ENCODE measurements at regions not wholly inside any gene's neighbourhood (a gene's known extent, or its start where the extent isn't known, plus 50 kb on each side); places are given as distances from the start of the nearest gene placed in this dataset.

DNA sequence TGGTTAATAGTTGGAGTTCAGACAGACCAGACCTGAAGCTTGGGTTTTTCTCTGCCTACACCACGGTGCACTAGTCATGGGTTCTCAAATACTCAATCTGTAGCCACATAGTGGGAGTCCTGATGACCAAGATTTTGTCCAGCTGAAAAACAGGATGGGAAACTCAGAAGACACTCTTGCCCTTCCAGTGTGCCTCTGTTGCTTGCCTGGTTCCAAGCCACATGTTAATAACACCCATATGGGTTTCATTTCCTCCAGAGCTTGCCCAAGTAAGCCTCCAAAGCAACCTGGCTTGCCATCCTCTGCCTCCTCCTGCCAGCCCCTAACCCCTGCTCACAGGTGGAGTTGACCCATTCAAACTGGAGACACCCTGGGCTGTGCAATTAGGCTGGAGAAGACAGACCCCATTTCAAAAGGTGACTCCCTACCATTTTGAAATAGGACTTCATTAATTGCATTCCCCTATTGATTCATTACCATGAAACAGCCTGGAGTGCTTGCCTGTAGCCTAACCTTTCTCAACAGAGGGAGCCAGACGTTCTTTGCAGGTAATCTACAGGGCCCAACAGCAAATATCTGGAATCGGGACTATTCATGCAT is 108.0 kb upstream of the HABP2 start:
- no peak for DNase-seq

DNA sequence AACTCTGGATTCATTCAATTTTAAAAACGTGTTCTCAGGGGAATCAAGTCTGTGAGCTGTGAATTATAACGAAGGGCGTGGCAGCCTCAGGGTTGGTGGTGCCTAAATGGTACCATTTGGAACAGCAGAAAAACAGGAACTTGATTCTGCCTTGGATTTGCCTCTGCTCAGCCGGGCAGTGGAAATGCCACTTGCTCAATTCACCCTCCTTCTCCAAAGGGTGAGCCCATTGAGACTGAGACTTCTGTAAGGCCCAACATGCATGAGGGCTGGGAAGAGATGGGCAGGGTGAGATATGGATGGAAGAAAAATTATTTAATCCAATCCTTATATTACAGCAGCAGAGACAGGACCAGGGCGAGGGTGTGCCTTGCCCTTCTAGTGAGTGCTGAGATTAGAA is 107.1 kb upstream of the HABP2 start:
- no peak for DNase-seq

DNA sequence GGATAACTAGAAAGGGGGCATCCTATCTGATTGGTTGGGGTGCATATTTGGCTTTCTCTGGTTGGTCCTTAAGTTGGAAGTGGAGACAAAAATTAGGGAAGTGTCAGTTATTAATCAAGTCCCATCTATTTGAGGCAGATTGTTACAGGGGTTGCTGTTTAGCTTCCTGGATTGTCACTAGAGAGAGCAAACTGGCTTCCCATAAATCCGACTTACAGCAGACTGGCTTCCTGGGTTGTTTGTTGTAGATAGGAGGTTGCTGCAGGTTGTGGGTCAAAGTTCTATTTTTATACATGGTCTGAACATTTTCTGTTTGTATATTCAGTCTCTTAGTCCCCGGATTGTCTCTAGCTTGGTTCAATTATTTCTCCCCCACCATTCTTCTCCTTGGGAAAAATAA is 106.1 kb upstream of the HABP2 start:
- no peak for DNase-seq

DNA sequence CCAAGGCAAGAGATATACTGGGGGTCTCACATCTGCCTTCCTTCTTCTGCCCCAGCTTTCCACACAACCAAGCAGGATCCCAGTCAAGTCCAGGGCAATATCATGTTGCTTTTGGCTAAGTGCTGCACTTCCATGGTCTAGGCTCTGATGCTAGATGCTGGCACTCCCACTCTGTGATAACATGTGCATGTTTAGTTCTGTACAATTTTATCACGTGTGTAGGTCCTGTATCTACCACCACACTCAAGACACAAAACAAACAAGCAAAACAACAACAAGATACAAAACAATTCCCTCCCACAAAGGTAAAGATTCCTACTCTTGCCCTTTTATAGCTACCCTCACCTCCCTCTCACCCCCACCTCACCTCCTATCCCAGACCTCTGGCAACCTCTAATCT is 105.6 kb upstream of the HABP2 start:
- DNase-seq, result no peak

DNA sequence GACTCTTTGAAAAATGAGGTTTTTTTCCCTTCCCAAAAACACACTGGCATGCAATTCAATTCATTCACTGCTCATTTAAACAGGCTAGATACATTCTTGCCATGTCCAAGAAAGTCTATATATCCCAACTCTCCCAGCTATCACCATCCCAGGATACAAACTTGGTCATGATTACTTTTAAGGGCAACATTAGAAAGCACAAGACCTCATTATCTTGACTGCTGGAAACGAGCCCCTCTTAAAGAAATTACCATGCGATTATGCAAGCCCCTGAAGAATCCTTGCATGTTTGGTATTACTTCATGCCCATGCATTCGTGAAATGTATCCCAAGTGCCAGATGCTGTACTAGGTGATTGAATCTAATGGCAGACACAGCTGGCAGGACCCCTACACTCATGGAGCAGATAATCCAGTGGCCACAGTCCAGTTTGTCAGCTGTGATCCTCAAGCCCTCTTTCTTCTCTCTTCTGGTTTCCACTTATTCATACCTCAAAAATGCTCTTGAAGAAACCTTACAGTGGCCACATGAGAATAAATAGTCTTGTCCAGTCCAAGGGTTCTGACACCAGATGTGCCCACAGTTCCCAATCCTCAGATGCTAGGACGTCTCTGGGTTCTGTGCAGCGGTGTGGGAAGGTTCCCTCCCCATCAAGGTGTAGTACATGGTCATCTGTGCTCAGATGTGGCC is 103.7 kb upstream of the HABP2 start:
- no peak for DNase-seq

DNA sequence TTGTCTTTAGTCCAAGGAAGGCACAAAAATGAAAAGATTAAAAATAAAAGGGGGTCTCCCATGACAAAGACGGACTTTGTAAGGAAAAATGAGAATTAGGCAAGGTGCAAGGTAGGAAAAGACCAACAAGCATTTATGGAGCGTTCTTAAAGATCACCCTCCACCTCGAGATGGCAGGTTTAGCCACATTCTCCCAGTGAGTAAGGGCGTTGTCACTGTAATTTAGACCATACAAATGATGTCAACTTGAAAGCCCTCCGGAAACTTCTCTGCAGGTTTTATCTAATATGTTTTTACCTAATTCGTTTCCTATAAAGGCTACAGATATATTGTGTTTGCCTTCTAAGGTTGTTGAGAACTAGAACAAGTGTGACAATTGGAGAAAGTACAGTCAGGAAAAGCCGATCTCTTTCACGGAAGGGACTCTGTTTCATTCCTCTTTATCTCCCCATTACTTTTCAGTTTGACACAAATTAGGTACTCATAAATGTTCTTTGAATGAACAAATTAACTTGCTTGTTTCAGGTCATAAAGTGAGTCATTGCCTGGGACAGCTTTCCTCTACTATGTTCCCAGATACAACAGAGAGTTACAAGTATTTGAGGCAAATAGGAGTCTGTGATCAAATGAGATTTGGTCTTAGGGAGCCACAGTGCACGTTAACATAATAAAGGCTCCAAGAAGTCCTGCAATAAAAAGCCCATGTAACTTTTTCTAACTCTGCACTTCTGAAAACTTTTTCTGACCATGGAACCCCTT is 102.6 kb upstream of the HABP2 start:
- DNase-seq, result no peak

DNA sequence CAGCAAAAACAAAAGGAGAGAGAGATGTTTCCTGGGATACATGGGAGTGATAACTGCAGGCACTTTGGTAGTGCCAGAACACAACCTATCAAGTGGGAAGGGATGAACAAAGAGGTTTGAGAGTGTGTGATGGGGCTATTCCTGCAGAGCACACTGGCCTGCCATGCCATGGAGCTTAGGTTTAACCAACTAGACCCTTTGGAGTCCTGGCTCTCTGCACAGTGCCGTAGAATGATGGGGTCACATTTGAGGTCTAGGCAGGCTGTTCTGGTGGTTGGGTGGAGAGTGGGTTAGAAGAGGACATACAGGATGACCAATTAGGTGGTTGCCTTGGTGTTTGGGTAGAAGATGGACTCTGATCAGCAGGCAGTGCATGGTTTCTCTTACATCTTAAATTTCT is 101.9 kb upstream of the HABP2 start:
- no peak for DNase-seq

DNA sequence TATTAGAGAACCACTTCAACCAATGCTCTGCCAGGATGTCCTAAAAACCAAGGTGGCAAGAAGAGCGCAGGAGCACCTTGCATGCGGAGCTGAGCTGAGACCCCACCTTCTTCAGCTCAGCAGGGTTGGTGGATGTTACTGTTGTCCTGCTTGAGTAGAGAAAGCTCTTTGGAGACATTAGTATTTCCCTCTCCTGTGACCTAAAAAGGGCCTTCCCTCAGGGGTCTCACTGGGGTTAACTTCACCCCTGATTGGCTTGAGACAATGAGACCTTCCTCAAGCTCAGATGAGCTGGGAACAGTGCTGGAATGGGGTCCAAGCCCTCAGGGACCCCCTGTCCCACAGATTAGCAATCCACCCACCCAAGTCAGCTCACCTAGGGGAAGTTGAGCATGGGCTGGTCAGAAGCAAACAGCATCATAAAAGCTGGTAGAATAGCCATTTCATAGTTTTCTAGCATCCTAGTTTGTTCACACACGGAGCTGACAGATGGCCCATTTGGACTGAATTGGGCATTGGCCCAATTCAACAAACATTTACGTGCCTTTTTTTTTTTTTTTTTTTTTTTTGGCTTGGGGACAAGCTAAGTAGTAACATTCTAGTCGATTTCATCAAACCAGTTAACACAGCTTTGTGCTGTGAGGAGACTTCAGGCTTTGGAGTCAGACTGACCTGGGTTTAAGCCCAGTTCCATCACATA is 100.6 kb upstream of the HABP2 start:
- no peak for DNase-seq

DNA sequence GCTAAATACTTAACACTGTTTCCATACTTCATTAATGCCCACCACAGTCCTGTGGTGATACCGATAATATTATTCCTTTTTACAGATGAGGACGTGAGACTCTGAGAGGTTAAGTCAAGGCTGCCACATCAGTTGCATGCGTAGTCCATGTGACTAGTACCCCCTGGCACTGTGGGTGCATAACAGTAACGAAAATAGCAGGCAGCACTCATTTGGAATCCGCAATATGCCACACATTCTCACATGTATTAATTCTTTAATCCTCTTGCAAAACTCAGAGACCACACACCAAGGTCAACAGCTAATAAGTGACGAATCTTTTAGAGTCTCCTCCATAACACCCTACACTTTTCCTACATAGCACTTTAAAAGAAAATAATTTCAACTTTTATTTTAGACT is 99.5 kb upstream of the HABP2 start:
- no peak for DNase-seq

DNA sequence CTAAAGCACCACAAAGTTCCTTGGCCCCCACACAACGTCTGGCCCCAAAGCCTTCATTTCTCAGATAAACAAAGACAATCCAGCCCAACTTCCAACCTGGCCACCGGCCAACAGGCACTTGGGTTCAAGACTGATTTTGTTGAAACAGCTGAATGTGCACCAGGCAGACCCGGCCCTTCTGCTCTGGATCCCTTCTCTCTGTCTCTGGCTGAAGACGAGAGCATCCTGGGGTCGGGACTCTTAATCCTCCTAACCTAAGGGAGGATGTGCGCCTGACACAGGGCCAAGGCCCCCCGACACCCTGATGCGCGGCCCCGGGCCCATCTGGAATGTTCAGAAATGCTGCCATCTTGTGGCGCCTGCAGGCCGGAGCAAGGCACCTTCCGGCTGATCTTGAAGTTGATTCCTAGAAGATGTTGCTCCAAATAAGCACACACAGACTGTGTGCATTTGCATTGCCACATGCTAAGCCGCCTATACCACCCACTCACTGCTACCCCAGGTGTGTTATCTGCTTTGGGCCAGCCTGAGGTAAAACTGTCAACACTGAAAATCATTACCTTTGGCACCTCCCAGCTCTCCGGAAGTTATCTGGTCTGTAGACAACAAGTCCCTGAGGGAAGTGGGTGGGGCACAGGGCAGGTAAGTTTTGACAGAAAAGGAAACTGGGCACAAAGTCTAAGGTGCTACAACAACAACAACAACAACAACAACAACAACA is 98.4 kb upstream of the HABP2 start:
- no peak for DNase-seq

DNA sequence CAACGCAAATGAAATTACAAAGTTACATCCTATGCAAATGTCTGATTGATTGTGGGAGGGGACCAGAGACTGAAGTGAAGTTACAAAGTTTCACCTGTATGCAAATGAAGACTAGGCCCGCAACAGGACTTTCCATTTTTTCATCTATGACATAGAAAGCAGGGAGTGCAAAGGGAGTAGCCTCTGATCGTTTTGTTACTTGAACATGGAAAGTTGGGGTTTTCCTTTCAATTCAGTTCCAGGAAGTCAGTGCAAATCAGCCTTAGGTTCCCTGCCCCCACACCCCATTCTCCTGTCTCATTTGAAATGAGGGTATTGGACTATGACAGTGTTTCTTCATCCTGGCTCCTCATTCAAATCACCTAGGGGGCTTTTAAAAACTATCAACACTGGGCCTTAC is 96.9 kb upstream of the HABP2 start:
- no peak for DNase-seq

DNA sequence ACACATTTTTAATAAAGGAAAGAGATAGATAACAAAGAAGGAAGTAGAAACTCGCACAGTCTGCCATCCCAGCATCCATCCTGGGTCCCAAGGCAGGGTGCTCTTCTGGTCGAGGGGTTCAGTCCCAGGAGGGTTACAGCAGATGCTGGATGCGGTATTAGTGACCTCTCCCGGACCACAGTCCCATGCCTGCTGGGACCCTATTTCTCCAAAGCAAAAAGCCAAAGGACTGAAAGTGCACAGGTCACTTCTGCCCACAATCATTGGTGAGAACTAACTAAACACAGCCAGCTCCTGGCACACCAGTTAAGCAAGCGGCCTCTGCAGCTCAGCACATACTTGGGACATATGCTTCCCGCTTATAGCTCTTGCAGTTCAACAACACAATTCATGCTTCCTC is 96.1 kb upstream of the HABP2 start:
- no peak for DNase-seq

DNA sequence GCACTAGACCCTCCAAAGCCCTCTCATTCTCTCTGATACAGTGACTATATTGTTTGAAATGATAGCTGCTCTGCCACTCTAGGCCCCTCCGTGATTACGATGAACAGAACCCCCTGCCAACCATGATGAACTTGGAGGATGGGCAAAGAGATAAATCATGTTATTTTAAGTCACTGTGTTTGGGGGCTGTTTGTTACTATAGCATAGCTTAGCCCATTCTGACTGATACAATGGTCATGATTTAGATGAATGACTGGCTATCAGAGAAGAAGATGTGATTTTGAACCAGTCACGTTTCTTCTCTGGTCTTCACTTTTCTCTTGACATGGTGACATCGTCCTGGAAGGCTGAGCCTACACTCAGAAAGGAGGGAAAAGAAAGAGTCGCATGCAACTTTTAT is 95.4 kb upstream of the HABP2 start:
- no peak for DNase-seq

DNA sequence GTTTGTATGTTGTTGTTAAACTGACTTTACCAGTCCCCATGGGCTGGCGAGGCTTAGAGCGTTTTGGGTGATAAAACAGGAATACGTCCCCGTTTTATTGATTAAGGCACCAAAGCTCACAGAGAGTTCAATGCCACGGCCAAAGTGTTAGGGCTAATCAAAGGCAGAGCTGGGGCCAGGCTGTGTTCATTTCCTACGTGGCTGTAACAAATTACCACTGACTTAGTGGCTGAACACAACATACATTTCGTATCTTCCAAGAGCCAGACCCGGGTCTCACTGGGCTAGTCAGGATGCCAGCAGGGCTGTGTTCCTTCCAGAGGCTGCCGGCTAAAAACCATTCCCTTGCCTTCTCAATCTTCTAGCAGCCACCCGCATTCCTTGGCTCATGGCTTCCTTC is 94.4 kb upstream of the HABP2 start:
- no peak for DNase-seq

DNA sequence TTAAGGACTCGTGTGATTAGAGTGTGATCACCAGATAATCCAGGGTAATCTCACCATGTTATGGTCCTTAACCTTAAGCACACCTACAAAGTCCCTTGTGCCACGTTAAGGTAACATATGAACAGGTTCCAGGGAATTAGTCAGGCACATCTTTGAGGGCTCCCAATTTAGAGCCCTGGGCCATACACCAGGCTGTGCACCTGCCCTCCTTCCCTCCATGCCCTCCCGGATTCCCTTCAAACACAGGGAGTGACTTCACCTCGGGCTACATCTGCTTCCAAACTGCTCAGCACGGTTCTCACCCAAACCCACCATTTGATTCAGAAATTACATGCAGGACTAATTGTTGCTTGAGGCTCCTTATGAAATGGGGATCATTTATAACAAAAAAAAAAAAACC is 93.9 kb upstream of the HABP2 start:
- DNase-seq, result no peak

DNA sequence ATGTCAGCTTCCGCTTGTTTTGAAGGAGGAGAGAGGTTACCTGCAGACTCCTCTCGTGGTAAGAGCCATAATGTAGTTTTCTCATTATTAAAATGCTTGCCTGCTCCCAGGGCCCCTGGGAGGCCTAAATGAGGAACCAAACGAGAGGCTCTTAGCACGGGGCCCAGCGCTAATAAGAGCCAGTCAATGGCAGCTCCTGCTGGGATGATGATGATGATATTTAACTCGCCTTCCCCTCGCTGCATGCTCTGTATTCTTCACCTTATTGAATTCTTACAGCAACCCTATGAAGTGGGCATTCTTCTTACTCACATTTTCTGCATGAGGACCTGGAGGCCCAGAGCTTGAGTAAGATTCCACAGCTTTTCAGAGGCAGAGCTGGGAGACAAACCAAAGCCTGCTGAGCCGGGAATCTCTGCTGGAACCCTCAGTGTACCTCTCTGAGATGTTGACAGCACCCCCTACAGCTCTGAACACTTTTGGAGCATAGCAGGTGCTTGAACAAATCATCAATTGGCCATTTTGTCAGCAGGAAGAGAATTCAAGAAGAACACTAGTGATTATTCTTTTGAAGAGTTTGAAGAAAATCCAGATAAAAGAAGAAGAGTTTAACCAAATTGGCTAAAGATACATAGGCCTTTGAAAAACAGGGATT is 93.1 kb upstream of the HABP2 start:
- no peak for DNase-seq

DNA sequence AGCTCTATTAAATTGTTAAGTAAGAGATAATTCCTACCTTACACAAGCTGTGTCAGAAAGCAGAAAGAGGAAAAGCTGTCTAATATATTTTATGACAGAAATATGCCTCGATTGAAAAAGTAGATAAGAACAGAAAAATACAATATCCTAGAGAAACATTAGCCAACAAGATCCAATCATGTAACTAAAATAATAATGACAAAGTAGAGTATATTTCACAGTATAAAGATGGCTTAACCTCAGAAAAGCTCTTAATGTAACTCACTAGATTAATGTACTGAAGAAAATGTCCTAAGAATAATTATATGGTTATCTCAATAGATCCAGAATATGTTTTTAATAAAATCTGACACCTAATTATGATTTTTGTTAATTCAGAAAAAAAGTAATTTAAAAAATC is 89.8 kb upstream of the HABP2 start:
- DNase-seq, result no peak

DNA sequence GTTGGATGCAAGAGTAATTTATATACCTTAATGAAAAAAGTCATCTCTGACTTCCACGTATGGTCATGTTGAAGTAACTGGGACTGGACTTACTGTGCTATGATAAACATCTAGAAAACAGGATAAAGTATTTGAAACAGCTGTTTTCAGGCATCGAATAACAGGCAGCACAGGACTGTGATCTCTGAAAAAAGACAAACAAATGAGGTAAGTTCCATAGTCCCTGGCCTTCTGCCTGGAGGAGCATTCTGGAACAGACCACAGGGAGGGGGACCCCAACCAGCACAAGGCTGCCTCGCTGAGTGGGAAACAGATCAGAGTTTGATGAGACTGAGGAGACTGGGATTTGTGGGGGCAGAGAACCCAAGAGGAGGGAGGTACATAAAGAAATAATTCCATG is 89.1 kb upstream of the HABP2 start:
- DNase-seq, result no peak

DNA sequence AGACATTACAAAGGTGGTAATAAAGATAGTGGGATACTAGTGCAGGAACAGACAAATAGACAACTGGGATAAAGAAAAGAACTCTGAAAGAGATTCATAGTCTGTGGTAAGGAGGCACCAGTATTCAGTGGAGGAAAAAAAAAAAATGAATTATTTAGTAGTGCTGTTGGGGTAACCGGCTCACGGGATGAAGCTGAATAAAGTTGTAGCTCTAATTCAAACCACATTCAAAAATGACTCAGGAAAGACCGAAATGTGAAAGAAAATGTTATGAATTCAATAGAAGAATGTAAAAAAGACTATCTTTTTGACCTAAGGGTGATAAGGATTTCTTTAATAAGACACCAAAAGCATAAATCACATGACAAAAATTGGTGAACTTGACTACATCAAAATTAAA is 83.1 kb upstream of the HABP2 start:
- no peak for DNase-seq

DNA sequence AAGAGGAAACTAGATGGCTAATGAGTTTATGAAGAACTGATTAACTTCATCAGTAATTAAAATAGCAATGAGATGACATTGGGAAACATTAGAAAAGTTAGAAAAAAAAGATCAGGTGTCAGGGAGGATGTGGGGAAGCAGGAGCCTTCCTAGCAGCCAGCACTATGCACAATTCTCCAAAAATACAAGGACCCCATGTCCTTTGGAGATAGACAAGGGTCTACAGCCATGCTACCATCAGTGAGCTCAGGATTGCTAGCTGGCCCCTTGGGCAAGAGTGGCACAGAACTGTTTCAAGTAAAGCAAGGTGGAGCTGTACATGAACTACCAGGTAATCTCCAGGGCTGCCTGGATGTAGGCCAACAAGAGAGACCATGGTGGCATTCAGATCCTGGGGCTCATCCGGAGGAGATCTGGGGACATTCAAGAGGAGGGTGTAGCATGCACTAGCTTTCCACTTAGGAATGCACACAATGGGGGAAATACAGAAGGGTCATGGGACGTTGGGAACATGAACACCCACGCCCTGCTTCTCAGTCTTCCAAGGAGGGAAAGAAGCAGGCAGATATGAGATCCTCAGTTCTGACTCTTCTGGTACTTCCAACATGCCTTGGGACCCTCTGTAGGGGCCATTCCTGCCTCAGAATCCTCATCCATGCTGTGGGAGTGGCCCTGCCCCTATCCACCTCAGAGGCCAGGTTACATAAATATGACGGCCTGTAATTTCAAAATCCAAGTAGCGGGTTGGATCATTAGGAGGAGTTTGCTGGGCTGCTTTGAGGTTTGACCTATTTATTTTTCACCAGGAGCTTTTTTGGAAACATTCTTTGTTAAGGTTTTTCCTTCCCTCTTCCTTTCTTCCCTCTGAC is 82.2 kb upstream of the HABP2 start:
- DNase-seq, result no peak

DNA sequence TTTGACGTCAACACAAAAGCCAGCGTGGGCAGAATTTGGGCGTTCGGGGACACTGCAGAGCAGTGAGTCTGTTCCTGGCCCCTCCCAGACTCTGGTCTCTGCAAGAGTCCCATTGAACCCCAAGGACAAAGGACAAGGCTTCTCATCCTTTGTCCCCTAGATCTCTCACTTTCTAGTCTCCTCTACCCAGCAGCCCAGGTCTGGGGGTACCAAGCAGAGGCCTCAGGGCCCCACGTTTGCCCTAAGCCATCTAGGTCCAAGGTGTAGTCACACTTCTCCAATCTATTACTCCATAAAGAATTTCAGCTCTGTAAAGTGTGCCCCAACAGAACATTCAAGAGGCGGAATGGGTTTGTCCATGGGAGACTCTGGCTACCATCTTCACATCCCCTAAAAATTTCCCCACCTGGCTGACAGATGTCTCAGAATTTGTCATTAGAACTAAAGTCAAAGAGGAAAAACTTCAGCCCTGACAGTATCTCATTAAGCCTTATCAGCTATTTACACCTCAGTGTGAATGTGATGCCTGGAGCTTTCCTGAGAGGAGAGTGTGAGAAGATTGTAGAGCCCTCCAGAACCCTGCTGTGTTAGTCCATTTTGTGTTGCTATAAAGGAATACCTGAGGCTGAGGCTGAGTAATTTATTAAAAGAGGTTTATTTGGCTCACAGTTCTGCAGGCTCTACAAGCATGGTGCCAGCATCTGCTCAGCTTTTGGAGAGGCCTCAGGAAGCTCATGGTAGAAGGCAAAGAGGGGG is 81.4 kb upstream of the HABP2 start:
- no peak for DNase-seq
